GM12892 (cell line): ENCODE measurements at regions not wholly inside any gene's neighbourhood (a gene's known extent, or its start where the extent isn't known, plus 50 kb on each side); places are given as distances from the start of the nearest gene placed in this dataset.

Source experiments
- POLR2A ChIP-seq: IDR thresholded peaks from 2 replicates; pipeline ENCODE4 v1.6.1; 2011; ENCODE audit warnings: low read depth, low read length, control low read depth
- POLR2AphosphoS5 ChIP-seq: IDR thresholded peaks from 2 replicates; pipeline ENCODE4 v1.6.1; 2011; ENCODE audit warnings: low read depth, low read length, control low read depth
- TAF1 ChIP-seq: IDR thresholded peaks from 2 replicates; pipeline ENCODE4 v1.6.1; 2011; ENCODE audit warnings: low read depth, mild to moderate bottlenecking, control low read depth, low read length, borderline replicate concordance

DNA sequence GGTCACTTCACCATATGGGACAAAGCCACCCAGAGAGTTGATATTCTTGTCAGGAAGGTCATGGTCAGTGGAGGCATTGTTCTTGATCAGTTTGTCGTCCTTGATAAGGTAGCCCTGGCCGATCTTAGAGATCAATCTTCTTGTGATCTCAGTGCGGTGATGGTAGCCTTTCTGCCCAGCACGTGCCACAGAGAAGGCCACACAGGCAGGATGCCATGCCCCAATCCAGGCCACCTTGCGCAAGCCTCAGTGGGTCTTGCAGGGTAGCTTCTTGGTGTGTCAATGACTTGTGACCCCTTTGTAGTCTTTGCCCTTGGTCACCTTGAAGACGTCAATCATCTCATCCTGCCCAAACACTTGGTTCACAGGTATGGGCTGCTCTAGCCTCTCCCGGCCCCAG, 143.9 kb upstream of the ASB18 start:
- TF ChIP-seq TAF1, result no peak
- no peak for TF ChIP-seq POLR2AphosphoS5
- no peak for TF ChIP-seq POLR2A
